GM23338 (cell line): ENCODE measurements at regions not wholly inside any gene's neighbourhood (a gene's known extent, or its start where the extent isn't known, plus 50 kb on each side); places are given as distances from the start of the nearest gene placed in this dataset.

Source experiments
- ATAC-seq: fragments of 200-7000 bp; cut with Tn5 transposase; 3 replicates; pipeline ENCODE4 v1.9.1; 2020
- DNase-seq: peaks from one replicate; pipeline ENCODE4 v3.0.0-alpha.2; 2015; ENCODE audit warnings: low spot score
- H2AFZ ChIP-seq: fragments of 200-600 bp; sonication (generic); 2 replicates; pipeline ENCODE4 v1.8.0; 2016; ENCODE audit warnings: antibody characterized with exemption, mild to moderate bottlenecking, moderate library complexity
- H3F3A ChIP-seq: fragments of 200-600 bp; sonication (generic); replicated peaks from 2 replicates; pipeline ENCODE4 v1.8.0; 2017; ENCODE audit warnings: antibody characterized with exemption, mixed run types, low read depth
- H3K27ac ChIP-seq: fragments of 200-600 bp; sonication (generic); 2 replicates; pipeline ENCODE4 v1.6.1; 2016; ENCODE audit warnings: low read depth
- H3K27me3 ChIP-seq: fragments of 200-600 bp; sonication (generic); 2 replicates; pipeline ENCODE4 v1.8.0; 2016; ENCODE audit warnings: mild to moderate bottlenecking, mixed run types, moderate library complexity; ENCODE audit not compliant: insufficient read depth
- H3K36me3 ChIP-seq: fragments of 200-600 bp; sonication (generic); 2 replicates; pipeline ENCODE4 v1.8.0; 2016; ENCODE audit warnings: mild to moderate bottlenecking; ENCODE audit not compliant: insufficient read depth
- H3K4me1 ChIP-seq: fragments of 200-600 bp; sonication (generic); 2 replicates; pipeline ENCODE4 v1.8.0; 2016; ENCODE audit warnings: mild to moderate bottlenecking, moderate library complexity; ENCODE audit not compliant: insufficient read depth
- H3K4me2 ChIP-seq: fragments of 200-600 bp; sonication (generic); 2 replicates; pipeline ENCODE4 v1.7.1; 2017; ENCODE audit warnings: mixed run types
- H3K4me3 ChIP-seq: fragments of 200-600 bp; sonication (generic); 2 replicates; pipeline ENCODE4 v1.6.1; 2016; ENCODE audit warnings: mixed run types
- H3K79me2 ChIP-seq: fragments of 200-600 bp; sonication (generic); replicated peaks from 2 replicates; pipeline ENCODE4 v1.8.0; 2017; ENCODE audit warnings: mild to moderate bottlenecking; ENCODE audit not compliant: insufficient read depth
- H3K9me2 ChIP-seq: fragments of 200-600 bp; sonication (generic); 2 replicates; pipeline ENCODE4 v1.8.0; 2017; ENCODE audit not compliant: insufficient read depth
- H4K20me1 ChIP-seq: fragments of 200-600 bp; sonication (generic); replicated peaks from 2 replicates; pipeline ENCODE4 v1.8.0; 2017; ENCODE audit warnings: mild to moderate bottlenecking; ENCODE audit not compliant: insufficient read depth
- H3K27ac Mint-ChIP-seq: 2 replicates; pipeline ENCODE4 v1.8.0; 2020; ENCODE audit warnings: inconsistent platforms, mild to moderate bottlenecking, moderate library complexity, mixed read lengths
- H3K27me3 Mint-ChIP-seq: 3 replicates; pipeline ENCODE4 v1.8.0; 2022; ENCODE audit warnings: low read depth, mild to moderate bottlenecking, moderate library complexity, mixed read lengths, inconsistent platforms; ENCODE audit not compliant: insufficient read depth, poor library complexity
- H3K36me3 Mint-ChIP-seq: 3 replicates; pipeline ENCODE4 v1.8.0; 2021; ENCODE audit warnings: low read depth, mild to moderate bottlenecking, inconsistent platforms, moderate library complexity, mixed read lengths
- H3K4me1 Mint-ChIP-seq: 3 replicates; pipeline ENCODE4 v1.8.0; 2020; ENCODE audit warnings: mild to moderate bottlenecking, inconsistent platforms, mixed read lengths
- H3K4me3 Mint-ChIP-seq: 3 replicates; pipeline ENCODE4 v1.8.0; 2021; ENCODE audit warnings: moderate library complexity, mild to moderate bottlenecking, inconsistent platforms, mixed read lengths
- H3K9me3 Mint-ChIP-seq: 3 replicates; pipeline ENCODE4 v1.8.0; 2020; ENCODE audit warnings: moderate library complexity, mild to moderate bottlenecking, inconsistent platforms, mixed read lengths
- CREB1 ChIP-seq: fragments of 250-450 bp; sonication (Bioruptor Pico); IDR thresholded peaks from 2 replicates; pipeline ENCODE4 v1.5.0; 2020; ENCODE audit warnings: low read depth, mild to moderate bottlenecking, moderate library complexity
- CTCF ChIP-seq, 2 experiments: fragments of 200-600 bp in 1 of 2; sonication (generic) in 1 of 2; conservative IDR thresholded peaks; 2 replicates each; pipeline versions ENCODE4 v1.5.1 to v1.6.1; 2016 to 2017; ENCODE audit warnings: antibody characterized with exemption in 2 of 2, low read depth in 2 of 2, mild to moderate bottlenecking in 2 of 2, moderate library complexity in 1 of 2
- EZH2 ChIP-seq: fragments of 200-600 bp; sonication (generic); IDR thresholded peaks from one replicate; pipeline ENCODE4 v1.8.0; 2017; ENCODE audit warnings: antibody characterized with exemption, mild to moderate bottlenecking, low read depth; ENCODE audit not compliant: unreplicated experiment
- EZH2phosphoT487 ChIP-seq: fragments of 200-600 bp; sonication (generic); IDR thresholded peaks from one replicate; pipeline ENCODE4 v1.8.1; 2018; ENCODE audit warnings: antibody characterized with exemption; ENCODE audit not compliant: unreplicated experiment
- JUNB ChIP-seq: IDR thresholded peaks from one replicate; pipeline ENCODE4 v1.6.1; 2016; ENCODE audit warnings: antibody characterized with exemption; ENCODE audit not compliant: unreplicated experiment
- NANOG ChIP-seq: IDR thresholded peaks from 2 replicates; pipeline ENCODE4 v1.6.1; 2016; ENCODE audit warnings: antibody characterized with exemption, borderline replicate concordance
- POLR2AphosphoS5 ChIP-seq: IDR thresholded peaks from 2 replicates; pipeline ENCODE4 v1.6.1; 2016; ENCODE audit warnings: antibody characterized with exemption, low read depth
- REST ChIP-seq: IDR thresholded peaks from one replicate; pipeline ENCODE4 v1.6.1; 2018; ENCODE audit warnings: antibody characterized with exemption; ENCODE audit not compliant: unreplicated experiment
- STAT1 ChIP-seq: IDR thresholded peaks from one replicate; pipeline ENCODE4 v1.6.1; 2016; ENCODE audit warnings: antibody characterized with exemption; ENCODE audit not compliant: unreplicated experiment
- ZNF114 ChIP-seq: fragments of 250-450 bp; sonication (Bioruptor Pico); IDR thresholded peaks from 2 replicates; pipeline ENCODE4 v1.5.0; 2020; ENCODE audit warnings: mild to moderate bottlenecking, moderate library complexity
- ZNF331 ChIP-seq: fragments of 250-450 bp; sonication (Bioruptor Pico); IDR thresholded peaks from 2 replicates; pipeline ENCODE4 v1.5.0; 2020; ENCODE audit warnings: low read depth, mild to moderate bottlenecking, moderate library complexity
- TF ChIP-seq, protein P1 (sequence below): fragments of 250-450 bp; sonication (Bioruptor Pico); IDR thresholded peaks from 2 replicates; pipeline ENCODE4 v1.5.0; 2020; ENCODE audit warnings: mild to moderate bottlenecking, moderate library complexity
- TF ChIP-seq, protein P2 (sequence below): IDR thresholded peaks from 2 replicates; pipeline ENCODE4 v1.6.1; 2016; ENCODE audit warnings: antibody characterized with exemption

DNA sequence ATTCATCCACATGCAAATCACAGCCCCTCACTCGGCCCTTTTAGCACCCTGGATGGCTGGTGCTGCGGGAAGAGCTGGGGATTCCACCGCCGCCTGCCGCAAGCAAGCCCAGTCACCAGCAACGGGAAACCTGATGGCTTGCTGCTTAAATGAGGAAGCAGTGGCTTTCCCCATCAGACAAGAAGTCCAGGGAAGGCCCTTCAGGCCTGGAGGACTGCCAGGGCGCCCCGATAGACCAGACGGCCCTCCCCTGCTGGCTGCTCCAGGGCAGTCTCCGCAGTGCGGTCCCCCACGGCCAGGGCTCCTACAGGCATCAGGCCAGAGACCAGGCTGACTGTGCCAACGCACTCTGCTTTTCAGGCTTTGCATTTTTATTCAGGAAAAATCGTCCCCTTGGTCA, 439.1 kb downstream of the EIPR1 start (continued):
- no peak for TF ChIP-seq ZNF114 (CRISPR knock-in tag)

DNA sequence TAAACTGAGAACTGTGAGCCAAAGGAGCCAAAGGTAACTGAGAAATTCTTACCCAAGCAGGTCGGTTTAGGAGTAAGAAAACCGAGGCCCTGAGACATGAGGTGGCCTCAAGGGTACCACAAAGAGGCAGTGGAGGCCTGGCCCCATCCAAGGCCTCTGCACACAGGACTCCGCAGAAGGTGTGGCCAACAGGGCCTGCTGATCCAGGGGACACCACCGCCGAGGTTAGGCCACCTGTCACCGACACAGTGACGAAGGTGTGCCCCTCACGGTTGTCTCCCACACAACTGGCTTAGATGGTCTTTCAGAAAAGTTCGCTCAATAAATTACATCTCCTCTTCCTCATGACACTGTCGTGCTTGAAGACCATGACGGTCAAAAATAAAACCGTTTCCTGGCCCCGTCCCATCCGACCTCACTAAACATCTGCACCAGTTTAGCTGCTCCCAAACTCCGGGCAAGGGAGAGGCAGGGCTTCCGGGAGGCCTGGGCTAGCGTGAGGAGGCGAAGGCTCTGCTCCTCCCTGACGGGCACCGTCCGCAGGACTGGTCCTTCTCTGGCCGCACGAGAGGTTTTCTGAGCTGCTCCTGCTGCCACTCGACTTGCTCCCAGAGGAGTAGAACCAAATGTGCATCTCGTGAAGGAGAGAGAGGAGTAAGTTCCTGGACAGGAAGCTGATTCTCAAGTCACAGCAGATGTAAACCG, 442.0 kb downstream of the EIPR1 start:
- no peak for TF ChIP-seq NANOG
- no peak for TF ChIP-seq STAT1
- TF ChIP-seq CTCF (conservative IDR thresholded peaks at IDR 0.05; ENCODE audit: low read depth in 2 of 2), result no peak
- no peak for TF ChIP-seq JUNB
- TF ChIP-seq POLR2AphosphoS5, result no peak
- TF ChIP-seq EZH2, result no peak
- no peak for TF ChIP-seq EZH2phosphoT487
- TF ChIP-seq ZNF331 (CRISPR knock-in tag), result no peak
- TF ChIP-seq, protein P1, sequence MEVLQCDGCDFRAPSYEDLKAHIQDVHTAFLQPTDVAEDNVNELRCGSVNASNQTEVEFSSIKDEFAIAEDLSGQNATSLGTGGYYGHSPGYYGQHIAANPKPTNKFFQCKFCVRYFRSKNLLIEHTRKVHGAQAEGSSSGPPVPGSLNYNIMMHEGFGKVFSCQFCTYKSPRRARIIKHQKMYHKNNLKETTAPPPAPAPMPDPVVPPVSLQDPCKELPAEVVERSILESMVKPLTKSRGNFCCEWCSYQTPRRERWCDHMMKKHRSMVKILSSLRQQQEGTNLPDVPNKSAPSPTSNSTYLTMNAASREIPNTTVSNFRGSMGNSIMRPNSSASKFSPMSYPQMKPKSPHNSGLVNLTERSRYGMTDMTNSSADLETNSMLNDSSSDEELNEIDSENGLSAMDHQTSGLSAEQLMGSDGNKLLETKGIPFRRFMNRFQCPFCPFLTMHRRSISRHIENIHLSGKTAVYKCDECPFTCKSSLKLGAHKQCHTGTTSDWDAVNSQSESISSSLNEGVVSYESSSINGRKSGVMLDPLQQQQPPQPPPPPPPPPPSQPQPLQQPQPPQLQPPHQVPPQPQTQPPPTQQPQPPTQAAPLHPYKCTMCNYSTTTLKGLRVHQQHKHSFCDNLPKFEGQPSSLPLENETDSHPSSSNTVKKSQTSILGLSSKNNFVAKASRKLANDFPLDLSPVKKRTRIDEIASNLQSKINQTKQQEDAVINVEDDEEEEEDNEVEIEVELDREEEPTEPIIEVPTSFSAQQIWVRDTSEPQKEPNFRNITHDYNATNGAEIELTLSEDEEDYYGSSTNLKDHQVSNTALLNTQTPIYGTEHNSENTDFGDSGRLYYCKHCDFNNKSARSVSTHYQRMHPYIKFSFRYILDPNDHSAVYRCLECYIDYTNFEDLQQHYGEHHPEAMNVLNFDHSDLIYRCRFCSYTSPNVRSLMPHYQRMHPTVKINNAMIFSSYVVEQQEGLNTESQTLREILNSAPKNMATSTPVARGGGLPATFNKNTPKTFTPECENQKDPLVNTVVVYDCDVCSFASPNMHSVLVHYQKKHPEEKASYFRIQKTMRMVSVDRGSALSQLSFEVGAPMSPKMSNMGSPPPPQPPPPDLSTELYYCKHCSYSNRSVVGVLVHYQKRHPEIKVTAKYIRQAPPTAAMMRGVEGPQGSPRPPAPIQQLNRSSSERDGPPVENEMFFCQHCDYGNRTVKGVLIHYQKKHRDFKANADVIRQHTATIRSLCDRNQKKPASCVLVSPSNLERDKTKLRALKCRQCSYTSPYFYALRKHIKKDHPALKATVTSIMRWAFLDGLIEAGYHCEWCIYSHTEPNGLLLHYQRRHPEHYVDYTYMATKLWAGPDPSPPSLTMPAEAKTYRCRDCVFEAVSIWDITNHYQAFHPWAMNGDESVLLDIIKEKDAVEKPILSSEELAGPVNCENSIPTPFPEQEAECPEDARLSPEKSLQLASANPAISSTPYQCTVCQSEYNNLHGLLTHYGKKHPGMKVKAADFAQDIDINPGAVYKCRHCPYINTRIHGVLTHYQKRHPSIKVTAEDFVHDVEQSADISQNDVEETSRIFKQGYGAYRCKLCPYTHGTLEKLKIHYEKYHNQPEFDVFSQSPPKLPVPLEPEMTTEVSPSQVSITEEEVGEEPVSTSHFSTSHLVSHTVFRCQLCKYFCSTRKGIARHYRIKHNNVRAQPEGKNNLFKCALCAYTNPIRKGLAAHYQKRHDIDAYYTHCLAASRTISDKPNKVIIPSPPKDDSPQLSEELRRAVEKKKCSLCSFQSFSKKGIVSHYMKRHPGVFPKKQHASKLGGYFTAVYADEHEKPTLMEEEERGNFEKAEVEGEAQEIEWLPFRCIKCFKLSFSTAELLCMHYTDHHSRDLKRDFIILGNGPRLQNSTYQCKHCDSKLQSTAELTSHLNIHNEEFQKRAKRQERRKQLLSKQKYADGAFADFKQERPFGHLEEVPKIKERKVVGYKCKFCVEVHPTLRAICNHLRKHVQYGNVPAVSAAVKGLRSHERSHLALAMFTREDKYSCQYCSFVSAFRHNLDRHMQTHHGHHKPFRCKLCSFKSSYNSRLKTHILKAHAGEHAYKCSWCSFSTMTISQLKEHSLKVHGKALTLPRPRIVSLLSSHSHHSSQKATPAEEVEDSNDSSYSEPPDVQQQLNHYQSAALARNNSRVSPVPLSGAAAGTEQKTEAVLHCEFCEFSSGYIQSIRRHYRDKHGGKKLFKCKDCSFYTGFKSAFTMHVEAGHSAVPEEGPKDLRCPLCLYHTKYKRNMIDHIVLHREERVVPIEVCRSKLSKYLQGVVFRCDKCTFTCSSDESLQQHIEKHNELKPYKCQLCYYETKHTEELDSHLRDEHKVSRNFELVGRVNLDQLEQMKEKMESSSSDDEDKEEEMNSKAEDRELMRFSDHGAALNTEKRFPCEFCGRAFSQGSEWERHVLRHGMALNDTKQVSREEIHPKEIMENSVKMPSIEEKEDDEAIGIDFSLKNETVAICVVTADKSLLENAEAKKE (CRISPR knock-in tag), result no peak
- no peak for TF ChIP-seq REST
- TF ChIP-seq, protein P2, sequence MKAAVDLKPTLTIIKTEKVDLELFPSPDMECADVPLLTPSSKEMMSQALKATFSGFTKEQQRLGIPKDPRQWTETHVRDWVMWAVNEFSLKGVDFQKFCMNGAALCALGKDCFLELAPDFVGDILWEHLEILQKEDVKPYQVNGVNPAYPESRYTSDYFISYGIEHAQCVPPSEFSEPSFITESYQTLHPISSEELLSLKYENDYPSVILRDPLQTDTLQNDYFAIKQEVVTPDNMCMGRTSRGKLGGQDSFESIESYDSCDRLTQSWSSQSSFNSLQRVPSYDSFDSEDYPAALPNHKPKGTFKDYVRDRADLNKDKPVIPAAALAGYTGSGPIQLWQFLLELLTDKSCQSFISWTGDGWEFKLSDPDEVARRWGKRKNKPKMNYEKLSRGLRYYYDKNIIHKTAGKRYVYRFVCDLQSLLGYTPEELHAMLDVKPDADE, result no peak
- TF ChIP-seq CREB1 (CRISPR knock-in tag), result no peak
- no peak for TF ChIP-seq ZNF114 (CRISPR knock-in tag)
- H3K36me3 ChIP-seq, result no peaks in the 10 kb centered on the region
- no peak overlapping the region for H3K4me3 Mint-ChIP-seq
- DNase-seq (no peak), ATAC-seq (no peak)
- no peak overlapping the region for H3K27ac Mint-ChIP-seq
- H4K20me1 ChIP-seq, result no peaks in the 10 kb centered on the region
- H3K36me3 Mint-ChIP-seq, result peaks cover 9% of the 10 kb centered on the region; the same call in 2 of the 3 replicates
- H3F3A ChIP-seq, result no peaks in the 10 kb centered on the region
- peaks cover 4% of the 10 kb centered on the region for H3K27me3 Mint-ChIP-seq
- no peak overlapping the region for H3K4me3 ChIP-seq
- no peak overlapping the region for H3K4me2 ChIP-seq
- H3K4me1 Mint-ChIP-seq, result peaks cover 4% of the 10 kb centered on the region; the same call in 2 of the 3 replicates
- no peak overlapping the region for H2AFZ ChIP-seq
- no peak overlapping the region for H3K27ac ChIP-seq
- no peaks in the 10 kb centered on the region for H3K79me2 ChIP-seq
- H3K9me2 ChIP-seq, result no peaks in the 10 kb centered on the region
- no peaks in the 10 kb centered on the region for H3K4me1 ChIP-seq
- H3K9me3 Mint-ChIP-seq, result peaks cover 24% of the 10 kb centered on the region
- no peaks in the 10 kb centered on the region for H3K27me3 ChIP-seq
